Loucy (cell line): ENCODE measurements at regions not wholly inside any gene's neighbourhood (a gene's known extent, or its start where the extent isn't known, plus 50 kb on each side); places are given as distances from the start of the nearest gene placed in this dataset.
"Not testable (repeated sequence)": the region's sequence is repeated elsewhere in the genome, so short reads cannot be mapped to it uniquely, and the experiment has no call there.

Experiments
- CTCF ChIP-seq: fragments of 200-600 bp; sonication (generic); conservative IDR thresholded peaks from 2 replicates; pipeline ENCODE4 v1.5.1; 2014; ENCODE audit warnings: mild to moderate bottlenecking, antibody characterized with exemption, low read length
- EZH2phosphoT487 ChIP-seq: fragments of 200-600 bp; IDR thresholded peaks from 2 replicates; pipeline ENCODE4 v1.6.1; 2018; ENCODE audit warnings: antibody characterized with exemption, mild to moderate bottlenecking, moderate library complexity, borderline replicate concordance

DNA sequence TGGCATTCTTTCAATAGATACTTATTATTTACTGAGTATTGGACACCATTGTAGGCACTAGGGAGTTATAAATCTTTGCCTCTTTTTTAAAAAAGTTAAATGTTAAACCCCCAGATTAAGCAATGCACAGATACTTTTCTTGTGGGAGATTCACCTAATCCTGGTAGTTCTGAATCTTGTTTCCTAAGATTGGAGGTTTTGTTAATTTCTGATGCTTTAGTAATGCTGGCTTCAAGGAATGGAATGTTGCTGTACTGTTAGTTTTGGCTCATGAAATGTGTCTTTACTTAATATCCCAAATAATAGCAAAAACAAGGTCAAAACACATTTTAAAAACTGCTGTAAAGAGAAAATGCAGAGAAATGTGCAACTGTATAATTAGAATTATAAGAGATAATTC is 200.8 kb downstream of the CCDC74A start:
- TF ChIP-seq CTCF, EZH2phosphoT487: not testable (repeated sequence)
